Pancreas (tissue), 10 donors: ENCODE measurements at regions not wholly inside any gene's neighbourhood (a gene's known extent, or its start where the extent isn't known, plus 50 kb on each side); places are given as distances from the start of the nearest gene placed in this dataset.

Experiments used
- ATAC-seq, 4 donors: fragments of 200-7000 bp; cut with Tn5 transposase; one replicate each; pipeline versions ENCODE4 v1.8.0 to v1.9.1; 2020; ENCODE audit warnings: mild to moderate bottlenecking in 4 of 4, moderate library complexity in 4 of 4
- DNase-seq, 6 donors: peaks; one replicate each; pipeline ENCODE4 v3.0.0-alpha.2; 2020
- FAIRE-seq: peaks from 2 replicates; lab custom pipeline; 2012; peaks lifted over from hg19 to GRCh38; lab: Jason Lieb, UNC
- H3K27ac ChIP-seq, 4 donors: fragments of 200-600 bp; sonication (generic); 1 replicate in 3 of 4; 2 replicates in 1 of 4; pipeline versions ENCODE4 v1.5.0 to v1.8.0; 2020
- H3K27me3 ChIP-seq, 4 donors: fragments of 200-600 bp; one replicate each; pipeline ENCODE4 v1.8.0; 2021
- H3K36me3 ChIP-seq, 3 donors: fragments of 200-600 bp; sonication (generic) in 1 of 3; one replicate each; pipeline versions ENCODE4 v1.5.0 to v1.8.0; 2020 to 2021
- H3K4me1 ChIP-seq, 3 donors: fragments of 200-600 bp; one replicate each; pipeline ENCODE4 v1.8.0; 2021
- H3K4me3 ChIP-seq, 4 donors: fragments of 200-600 bp; sonication (generic) in 2 of 4; one replicate each; pipeline versions ENCODE4 v1.5.0 to v1.8.0; 2020 to 2021
- H3K9me3 ChIP-seq, 4 donors: fragments of 200-600 bp; one replicate each; pipeline ENCODE4 v1.8.0; 2021
- WGBS, 2 donors: extraction: QIAGEN DNeasy Blood & Tissue Kit; methylation state at CpG; one replicate each; pipeline ENCODE4 v1.1.7; 2013; 5-methylcytosine and 5-hydroxymethylcytosine counted together
- intact Hi-C, 3 donors: fragments of 100-400 bp; cut with DNase I; formaldehyde crosslinking; loops; one replicate each; pipeline versions ENCODE4 v1.11.1 to v1.14.2; 2022
- TF ChIP-seq, protein P1 (sequence below), 4 donors: fragments of 200-600 bp; sonication (generic) in 3 of 4; IDR thresholded peaks; one replicate each; pipeline versions ENCODE4 v1.5.0 to v1.8.0; 2021; ENCODE audit warnings: antibody characterized with exemption in 4 of 4
- donor health status: healthy with polysubstance abuse.
- donor health status: DM: no; HTN: no; CAD: no; lungs with moderate emphysema.
- donor health status: DM: no; HTN: no; CAD: no.
- donor health status: control.
- donor health status: control.
- donor health status: Bipolar disorder and iron deficiency.
- donor health status: DM: yes; HTN: yes; CAD: no.
- donor health status: DM: no; HTN: no; CAD: no.
- donor health status: DM: no; HTN: no; CAD: no.
- donor health status: DM: yes; HTN: yes; CAD: no.

GRCh38 chr2:216553482-216554240 lies 55.0 kb downstream of the RPL37A start:
- TF ChIP-seq, protein P1, sequence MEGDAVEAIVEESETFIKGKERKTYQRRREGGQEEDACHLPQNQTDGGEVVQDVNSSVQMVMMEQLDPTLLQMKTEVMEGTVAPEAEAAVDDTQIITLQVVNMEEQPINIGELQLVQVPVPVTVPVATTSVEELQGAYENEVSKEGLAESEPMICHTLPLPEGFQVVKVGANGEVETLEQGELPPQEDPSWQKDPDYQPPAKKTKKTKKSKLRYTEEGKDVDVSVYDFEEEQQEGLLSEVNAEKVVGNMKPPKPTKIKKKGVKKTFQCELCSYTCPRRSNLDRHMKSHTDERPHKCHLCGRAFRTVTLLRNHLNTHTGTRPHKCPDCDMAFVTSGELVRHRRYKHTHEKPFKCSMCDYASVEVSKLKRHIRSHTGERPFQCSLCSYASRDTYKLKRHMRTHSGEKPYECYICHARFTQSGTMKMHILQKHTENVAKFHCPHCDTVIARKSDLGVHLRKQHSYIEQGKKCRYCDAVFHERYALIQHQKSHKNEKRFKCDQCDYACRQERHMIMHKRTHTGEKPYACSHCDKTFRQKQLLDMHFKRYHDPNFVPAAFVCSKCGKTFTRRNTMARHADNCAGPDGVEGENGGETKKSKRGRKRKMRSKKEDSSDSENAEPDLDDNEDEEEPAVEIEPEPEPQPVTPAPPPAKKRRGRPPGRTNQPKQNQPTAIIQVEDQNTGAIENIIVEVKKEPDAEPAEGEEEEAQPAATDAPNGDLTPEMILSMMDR (IDR thresholded peaks at IDR 0.05): no peak
- Histone ChIP-seq H3K36me3 (no peaks in the 10 kb centered on the region), H3K9me3 (no peaks in the 10 kb centered on the region), H3K27me3 (no peaks in the 10 kb centered on the region), H3K27ac (no peak overlapping the region), H3K4me3 (no peak overlapping the region), H3K4me1 (peaks cover 10 to 29% (median 11%) of the 10 kb centered on the region in 3 donors)
- FAIRE-seq (no peak), ATAC-seq (no peak), DNase-seq (no peak)
- intact Hi-C loops: no loop called here
- 93 to 96% methylated on average over 12 of the region's 12 CpGs for WGBS, 2 donors

DNA sequence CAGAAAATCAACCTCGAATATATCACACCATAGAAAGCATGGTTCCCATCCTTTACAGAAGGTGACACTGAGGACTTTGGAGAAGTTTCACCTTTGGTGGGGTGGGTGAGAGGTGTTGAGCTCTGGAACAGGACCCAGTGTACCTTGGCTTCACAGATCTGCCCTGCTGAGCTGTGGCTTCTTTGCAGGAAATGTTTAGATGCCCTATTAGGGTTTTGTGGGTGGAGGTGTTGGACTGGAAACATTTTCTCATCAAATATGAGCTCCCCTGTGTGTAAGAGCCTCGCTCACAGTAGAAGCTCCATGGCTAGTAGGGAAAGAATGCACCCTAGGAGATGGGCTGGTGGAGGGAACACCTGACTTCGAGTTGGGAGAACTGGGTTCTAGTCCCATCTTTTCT lies 55.6 kb downstream of the RPL37A start:
- intact Hi-C loops: no loop called here
- no peaks in the 10 kb centered on the region for H3K27me3 ChIP-seq
- TF ChIP-seq, protein P1 (IDR thresholded peaks at IDR 0.05): no peak
- no peak for DNase-seq
- no peak overlapping the region for H3K27ac ChIP-seq
- 79 to 97% methylated on average over 3 of the region's 3 CpGs for WGBS, 2 donors
- H3K4me3 ChIP-seq: no peak overlapping the region
- H3K4me1 ChIP-seq: peaks cover 10 to 29% (median 11%) of the 10 kb centered on the region in 3 donors
- no peak for FAIRE-seq
- H3K9me3 ChIP-seq: no peaks in the 10 kb centered on the region
- no peak for ATAC-seq
- H3K36me3 ChIP-seq: no peaks in the 10 kb centered on the region

DNA sequence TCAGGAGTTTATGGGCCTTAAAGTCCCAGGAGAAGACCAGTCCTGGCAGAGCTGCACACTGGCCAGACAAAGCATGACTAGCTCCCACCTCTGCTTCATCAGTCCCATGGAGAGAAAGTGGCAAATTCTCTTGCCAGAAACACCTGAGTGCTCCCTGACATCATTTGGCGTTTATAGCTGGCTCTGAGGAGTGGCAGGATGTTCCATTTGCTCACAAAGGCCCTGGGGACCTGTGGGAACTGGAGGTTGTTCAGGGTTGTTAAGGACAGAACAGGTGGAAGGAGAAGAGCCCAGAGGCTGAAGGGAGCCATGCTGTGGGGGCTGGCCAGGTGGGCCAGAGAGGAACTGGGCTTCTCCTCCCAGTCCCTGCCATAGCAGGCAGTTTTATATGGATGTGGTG lies 56.1 kb downstream of the RPL37A start:
- peaks cover 10 to 29% (median 11%) of the 10 kb centered on the region in 3 donors for H3K4me1 ChIP-seq
- no peaks in the 10 kb centered on the region for H3K9me3 ChIP-seq
- no peak for DNase-seq
- TF ChIP-seq, protein P1 (IDR thresholded peaks at IDR 0.05): no peak
- intact Hi-C loops: no loop called here
- FAIRE-seq: no peak
- H3K27ac ChIP-seq: peak overlapping the region in 1 of 4 donors; percentile 33
- no peak overlapping the region for H3K4me3 ChIP-seq
- no peaks in the 10 kb centered on the region for H3K36me3 ChIP-seq
- WGBS, 2 donors: 45 to 49% methylated on average over 1 of the region's 1 CpG
- no peak for ATAC-seq
- no peaks in the 10 kb centered on the region for H3K27me3 ChIP-seq

GRCh38 chr2:216555274-216555673 lies 56.6 kb downstream of the RPL37A start:
- TF ChIP-seq, protein P1 (IDR thresholded peaks at IDR 0.05): no peak

GRCh38 chr2:216556202-216556601 lies 57.6 kb downstream of the RPL37A start:
- TF ChIP-seq, protein P1 (IDR thresholded peaks at IDR 0.05): no peak
- Histone ChIP-seq H3K27me3 (no peaks in the 10 kb centered on the region), H3K4me1 (peaks cover 10 to 23% (median 11%) of the 10 kb centered on the region in 3 donors), H3K36me3 (no peaks in the 10 kb centered on the region), H3K9me3 (no peaks in the 10 kb centered on the region), H3K4me3 (no peak overlapping the region), H3K27ac (no peak overlapping the region)
- no peak for DNase-seq
- ATAC-seq: no peak
- intact Hi-C loops: no loop called here
- FAIRE-seq: no peak
- 89 to 96% methylated on average over 2 of the region's 2 CpGs for WGBS, 2 donors

More at GRCh38 chr2:216555274-216555673, 56.6 kb downstream of the RPL37A start:
- no peak for FAIRE-seq
- Histone ChIP-seq H3K4me1 (peaks cover 10 to 29% (median 11%) of the 10 kb centered on the region in 3 donors), H3K9me3 (no peaks in the 10 kb centered on the region), H3K4me3 (no peak overlapping the region), H3K27me3 (no peaks in the 10 kb centered on the region), H3K36me3 (no peaks in the 10 kb centered on the region), H3K27ac (peak overlapping the region in 1 of 4 donors; percentile 33)
- 10 to 11% methylated on average over 6 of the region's 6 CpGs for WGBS, 2 donors
- peak; percentile 62 to 82 (median 74) for DNase-seq
- ATAC-seq: peak; percentile 74 to 85 (median 80)
- intact Hi-C loops: no loop called here
